ENCODE measurements at regions not wholly inside any gene's neighbourhood (a gene's known extent, or its start where the extent isn't known, plus 50 kb on each side); places are given as distances from the start of the nearest gene placed in this dataset.

- TF ChIP-seq, protein P1, sequence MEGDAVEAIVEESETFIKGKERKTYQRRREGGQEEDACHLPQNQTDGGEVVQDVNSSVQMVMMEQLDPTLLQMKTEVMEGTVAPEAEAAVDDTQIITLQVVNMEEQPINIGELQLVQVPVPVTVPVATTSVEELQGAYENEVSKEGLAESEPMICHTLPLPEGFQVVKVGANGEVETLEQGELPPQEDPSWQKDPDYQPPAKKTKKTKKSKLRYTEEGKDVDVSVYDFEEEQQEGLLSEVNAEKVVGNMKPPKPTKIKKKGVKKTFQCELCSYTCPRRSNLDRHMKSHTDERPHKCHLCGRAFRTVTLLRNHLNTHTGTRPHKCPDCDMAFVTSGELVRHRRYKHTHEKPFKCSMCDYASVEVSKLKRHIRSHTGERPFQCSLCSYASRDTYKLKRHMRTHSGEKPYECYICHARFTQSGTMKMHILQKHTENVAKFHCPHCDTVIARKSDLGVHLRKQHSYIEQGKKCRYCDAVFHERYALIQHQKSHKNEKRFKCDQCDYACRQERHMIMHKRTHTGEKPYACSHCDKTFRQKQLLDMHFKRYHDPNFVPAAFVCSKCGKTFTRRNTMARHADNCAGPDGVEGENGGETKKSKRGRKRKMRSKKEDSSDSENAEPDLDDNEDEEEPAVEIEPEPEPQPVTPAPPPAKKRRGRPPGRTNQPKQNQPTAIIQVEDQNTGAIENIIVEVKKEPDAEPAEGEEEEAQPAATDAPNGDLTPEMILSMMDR (IDR thresholded peaks at IDR 0.05) = no peak
- TF ChIP-seq POLR2AphosphoS5 (IDR thresholded peaks at IDR 0.05) = no peak
Observed at GRCh38 chr6:144462058-144462457, 176.9 kb downstream of the UTRN start.
